OCI-LY1 (cell line): ENCODE measurements at regions not wholly inside any gene's neighbourhood (a gene's known extent, or its start where the extent isn't known, plus 50 kb on each side); places are given as distances from the start of the nearest gene placed in this dataset.

Experiments used
- CTCF ChIP-seq: fragments of 200-600 bp; sonication (generic), shearing (Covaris generic); IDR thresholded peaks from 2 replicates; pipeline ENCODE4 v1.5.1; 2017; ENCODE audit warnings: mild to moderate bottlenecking, antibody characterized with exemption, low read length, moderate library complexity, mixed read lengths
- EZH2 ChIP-seq: fragments of 200-600 bp; sonication (generic), shearing (Covaris generic); IDR thresholded peaks from 2 replicates; pipeline ENCODE4 v1.8.0; 2017; ENCODE audit warnings: borderline replicate concordance, mixed run types, mild to moderate bottlenecking, antibody characterized with exemption, low read length, moderate library complexity, mixed read lengths

DNA sequence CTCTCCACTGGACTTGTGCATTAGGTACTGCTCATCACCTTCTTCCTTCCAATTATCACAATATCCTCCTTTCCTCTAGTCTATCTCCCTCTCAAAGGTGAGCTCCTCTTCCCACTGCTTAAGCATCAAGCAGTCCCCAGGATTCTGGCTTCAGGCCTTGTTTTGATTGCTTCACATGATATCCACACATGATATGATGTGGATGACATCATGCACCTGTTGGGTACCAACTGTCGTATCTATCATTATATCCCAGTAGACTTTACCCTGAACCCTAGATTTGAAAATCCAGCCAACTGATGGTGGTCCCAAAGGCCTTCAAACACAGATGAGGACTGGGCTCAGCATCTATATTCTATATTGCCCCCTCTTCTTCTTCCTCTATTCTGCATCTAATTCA is 104.9 kb downstream of the MFSD1 start:
- TF ChIP-seq CTCF (no peak), EZH2 (no peak)
